ENCODE measurements at regions not wholly inside any gene's neighbourhood (a gene's known extent, or its start where the extent isn't known, plus 50 kb on each side); places are given as distances from the start of the nearest gene placed in this dataset.
"Not testable (repeated sequence)": the region's sequence is repeated elsewhere in the genome, so short reads cannot be mapped to it uniquely, and the experiment has no call there.

DNA sequence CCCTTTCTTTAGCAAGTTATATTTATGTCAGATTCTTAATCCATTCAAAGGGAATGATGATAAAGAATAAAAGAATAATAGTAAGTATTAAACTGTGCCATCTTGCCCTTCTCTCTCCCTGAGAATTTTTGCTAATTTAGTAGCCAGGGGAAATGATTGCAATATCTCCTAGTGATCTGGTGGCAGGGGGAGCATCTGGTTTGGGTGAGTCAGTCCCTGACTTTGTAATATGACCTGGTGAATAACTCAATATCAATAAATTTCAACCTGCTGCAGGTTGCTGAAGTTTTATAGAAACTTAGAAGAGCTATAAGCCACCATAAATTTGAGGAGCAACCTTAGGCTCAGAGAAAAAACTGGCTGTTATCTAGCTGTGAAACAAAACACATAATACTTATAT is 149.4 kb downstream of the SYT15 start:
- not testable (repeated sequence) for H3K9me3 ChIP-seq (ENCODE audit: low read length); H3K79me2 ChIP-seq (replicated peaks; ENCODE audit: insufficient read depth, low read length); H3K9ac ChIP-seq (ENCODE audit: low read length); H3K36me3 ChIP-seq (ENCODE audit: insufficient read depth, low read length); H3K9me2 ChIP-seq (ENCODE audit: insufficient read depth, low read length); H3K27me3 ChIP-seq (ENCODE audit: insufficient read depth, low read depth, low read length); H4K20me1 ChIP-seq (ENCODE audit: insufficient read depth); H3K4me3 ChIP-seq (ENCODE audit: low read length); H3F3A ChIP-seq (ENCODE audit: insufficient read depth, low read length, poor library complexity, severe bottlenecking); H3K4me2 ChIP-seq (ENCODE audit: low read length); H3K27ac ChIP-seq (ENCODE audit: low read length); H2AFZ ChIP-seq (ENCODE audit: low read depth, low read length)

DNA sequence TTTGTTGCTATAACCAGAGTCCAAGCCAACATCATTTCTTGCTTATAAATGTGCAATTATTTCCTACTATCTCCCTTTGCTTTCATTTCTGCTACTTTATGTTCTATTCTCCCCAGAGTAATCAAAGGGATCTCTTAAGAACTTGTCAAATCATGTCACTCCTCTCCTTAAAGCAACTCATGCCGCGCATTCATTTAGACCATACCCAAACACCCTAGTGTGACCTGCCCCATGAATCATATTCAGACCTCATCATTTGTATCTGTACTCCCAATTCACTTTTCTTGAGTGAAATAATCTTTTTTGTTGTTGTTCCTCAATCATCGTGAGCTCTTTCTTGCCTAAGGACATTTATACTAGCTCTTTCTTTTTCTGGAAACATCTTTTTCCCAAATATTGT is 151.8 kb downstream of the SYT15 start:
- H3K9ac ChIP-seq (ENCODE audit: low read length); H4K20me1 ChIP-seq (ENCODE audit: insufficient read depth); H3F3A ChIP-seq (ENCODE audit: insufficient read depth, low read length, poor library complexity, severe bottlenecking); H3K27ac ChIP-seq (ENCODE audit: low read length); H3K4me2 ChIP-seq (ENCODE audit: low read length); H3K4me3 ChIP-seq (ENCODE audit: low read length); H2AFZ ChIP-seq (ENCODE audit: low read depth, low read length); H3K9me3 ChIP-seq (ENCODE audit: low read length); H3K9me2 ChIP-seq (ENCODE audit: insufficient read depth, low read length); H3K36me3 ChIP-seq (ENCODE audit: insufficient read depth, low read length); H3K27me3 ChIP-seq (ENCODE audit: insufficient read depth, low read depth, low read length); H3K79me2 ChIP-seq (replicated peaks; ENCODE audit: insufficient read depth, low read length): not testable (repeated sequence)

DNA sequence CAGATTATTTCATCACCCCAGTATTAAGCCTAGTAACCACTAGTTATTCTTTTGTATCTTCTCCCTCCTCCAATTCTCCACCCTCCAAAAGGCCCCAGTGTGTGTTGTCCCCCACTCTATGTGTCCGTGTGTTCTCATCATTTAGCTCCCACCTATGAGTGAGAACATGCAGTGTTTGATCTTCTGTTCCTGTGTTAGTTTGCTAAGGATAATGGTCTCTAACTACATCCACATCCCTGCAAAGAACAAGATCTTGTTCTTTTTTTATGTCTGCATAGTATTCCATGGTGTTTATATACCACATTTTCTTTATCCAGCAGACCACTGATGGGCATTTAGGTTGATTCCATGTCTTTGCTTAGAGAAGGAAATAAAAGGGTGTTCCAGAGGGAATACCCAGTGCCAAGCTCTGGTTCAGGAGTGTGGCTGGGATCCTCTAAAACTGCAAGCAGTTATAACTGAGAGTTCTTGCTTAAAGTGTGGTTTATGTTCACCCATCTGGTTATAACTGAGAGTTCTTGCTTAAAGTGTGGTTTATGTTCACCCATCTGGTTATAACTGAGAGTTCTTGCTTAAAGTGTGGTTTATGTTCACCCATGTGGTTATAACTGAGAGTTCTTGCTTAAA is 154.8 kb downstream of the SYT15 start:
- not testable (repeated sequence) for H3K27me3 ChIP-seq (ENCODE audit: insufficient read depth, low read depth, low read length); H3K27ac ChIP-seq (ENCODE audit: low read length); H3K9ac ChIP-seq (ENCODE audit: low read length); H3K36me3 ChIP-seq (ENCODE audit: insufficient read depth, low read length); H3K9me2 ChIP-seq (ENCODE audit: insufficient read depth, low read length); H3K9me3 ChIP-seq (ENCODE audit: low read length); H3F3A ChIP-seq (ENCODE audit: insufficient read depth, low read length, poor library complexity, severe bottlenecking); H2AFZ ChIP-seq (ENCODE audit: low read depth, low read length); H3K4me2 ChIP-seq (ENCODE audit: low read length); H3K79me2 ChIP-seq (replicated peaks; ENCODE audit: insufficient read depth, low read length); H3K4me3 ChIP-seq (ENCODE audit: low read length); H4K20me1 ChIP-seq (ENCODE audit: insufficient read depth)

- H3K27ac ChIP-seq (ENCODE audit: low read length) = not testable (repeated sequence)
These were observed 155.3 kb downstream of the SYT15 start for GRCh38 chr10:46734262-46734642.

GRCh38 chr10:46739919-46740318 is 161.0 kb downstream of the SYT15 start:
- not testable (repeated sequence) for H3K4me3 ChIP-seq (ENCODE audit: low read length); H3K4me2 ChIP-seq (ENCODE audit: low read length); H4K20me1 ChIP-seq (ENCODE audit: insufficient read depth); H2AFZ ChIP-seq (ENCODE audit: low read depth, low read length); H3F3A ChIP-seq (ENCODE audit: insufficient read depth, low read length, poor library complexity, severe bottlenecking); H3K36me3 ChIP-seq (ENCODE audit: insufficient read depth, low read length); H3K9me3 ChIP-seq (ENCODE audit: low read length); H3K27ac ChIP-seq (ENCODE audit: low read length); H3K27me3 ChIP-seq (ENCODE audit: insufficient read depth, low read depth, low read length); H3K79me2 ChIP-seq (replicated peaks; ENCODE audit: insufficient read depth, low read length); H3K9me2 ChIP-seq (ENCODE audit: insufficient read depth, low read length); H3K9ac ChIP-seq (ENCODE audit: low read length)

More at GRCh38 chr10:46734262-46734642, 155.3 kb downstream of the SYT15 start:
- H3K79me2 ChIP-seq (replicated peaks; ENCODE audit: insufficient read depth, low read length); H3K4me3 ChIP-seq (ENCODE audit: low read length); H3K9me2 ChIP-seq (ENCODE audit: insufficient read depth, low read length); H3K27me3 ChIP-seq (ENCODE audit: insufficient read depth, low read depth, low read length); H3F3A ChIP-seq (ENCODE audit: insufficient read depth, low read length, poor library complexity, severe bottlenecking); H3K9me3 ChIP-seq (ENCODE audit: low read length); H2AFZ ChIP-seq (ENCODE audit: low read depth, low read length); H3K9ac ChIP-seq (ENCODE audit: low read length); H4K20me1 ChIP-seq (ENCODE audit: insufficient read depth); H3K36me3 ChIP-seq (ENCODE audit: insufficient read depth, low read length); H3K4me2 ChIP-seq (ENCODE audit: low read length): not testable (repeated sequence)

DNA sequence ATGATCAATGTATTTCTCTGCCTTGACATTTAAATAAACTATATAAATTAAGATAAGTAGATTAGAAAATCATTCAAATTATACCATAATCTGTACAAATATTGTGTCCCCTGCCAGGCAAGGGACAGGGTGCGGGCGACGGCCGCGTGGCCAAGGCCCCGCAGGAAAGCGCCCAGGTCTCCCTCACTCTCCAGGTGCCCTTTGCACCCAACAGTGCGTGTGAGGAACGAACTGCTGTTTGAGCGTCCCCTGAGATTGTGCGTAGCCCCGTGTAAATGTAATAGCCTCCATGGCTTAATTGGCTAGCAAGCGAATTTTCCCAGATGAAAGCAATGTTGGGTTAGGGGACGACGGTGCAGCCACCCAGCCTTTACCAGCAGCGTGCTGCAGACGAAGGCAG is 161.4 kb downstream of the SYT15 start:
- H3K9me3 ChIP-seq (ENCODE audit: low read length); H3K9me2 ChIP-seq (ENCODE audit: insufficient read depth, low read length); H3K27ac ChIP-seq (ENCODE audit: low read length); H3K79me2 ChIP-seq (replicated peaks; ENCODE audit: insufficient read depth, low read length); H3K36me3 ChIP-seq (ENCODE audit: insufficient read depth, low read length); H4K20me1 ChIP-seq (ENCODE audit: insufficient read depth); H3K27me3 ChIP-seq (ENCODE audit: insufficient read depth, low read depth, low read length); H2AFZ ChIP-seq (ENCODE audit: low read depth, low read length); H3F3A ChIP-seq (ENCODE audit: insufficient read depth, low read length, poor library complexity, severe bottlenecking); H3K4me2 ChIP-seq (ENCODE audit: low read length); H3K9ac ChIP-seq (ENCODE audit: low read length); H3K4me3 ChIP-seq (ENCODE audit: low read length): not testable (repeated sequence)

GRCh38 chr10:46749003-46749402 is 162.2 kb upstream of the PTPN20 start:
- H2AFZ ChIP-seq (ENCODE audit: low read depth, low read length); H3K9ac ChIP-seq (ENCODE audit: low read length); H3K27ac ChIP-seq (ENCODE audit: low read length); H3K79me2 ChIP-seq (replicated peaks; ENCODE audit: insufficient read depth, low read length); H3K36me3 ChIP-seq (ENCODE audit: insufficient read depth, low read length); H3K9me2 ChIP-seq (ENCODE audit: insufficient read depth, low read length); H3K27me3 ChIP-seq (ENCODE audit: insufficient read depth, low read depth, low read length); H3K9me3 ChIP-seq (ENCODE audit: low read length); H3K4me3 ChIP-seq (ENCODE audit: low read length); H3F3A ChIP-seq (ENCODE audit: insufficient read depth, low read length, poor library complexity, severe bottlenecking); H4K20me1 ChIP-seq (ENCODE audit: insufficient read depth); H3K4me2 ChIP-seq (ENCODE audit: low read length): not testable (repeated sequence)

- not testable (repeated sequence) for H3K9ac ChIP-seq (ENCODE audit: low read length); H3K79me2 ChIP-seq (replicated peaks; ENCODE audit: insufficient read depth, low read length); H3K27ac ChIP-seq (ENCODE audit: low read length); H3K27me3 ChIP-seq (ENCODE audit: insufficient read depth, low read depth, low read length); H3F3A ChIP-seq (ENCODE audit: insufficient read depth, low read length, poor library complexity, severe bottlenecking); H3K9me3 ChIP-seq (ENCODE audit: low read length); H4K20me1 ChIP-seq (ENCODE audit: insufficient read depth); H3K4me3 ChIP-seq (ENCODE audit: low read length); H3K9me2 ChIP-seq (ENCODE audit: insufficient read depth, low read length); H3K4me2 ChIP-seq (ENCODE audit: low read length); H3K36me3 ChIP-seq (ENCODE audit: insufficient read depth, low read length); H2AFZ ChIP-seq (ENCODE audit: low read depth, low read length)
These were observed 161.8 kb upstream of the PTPN20 start for GRCh38 chr10:46749470-46749869.
